ENCODE measurements at regions not wholly inside any gene's neighbourhood (a gene's known extent, or its start where the extent isn't known, plus 50 kb on each side); places are given as distances from the start of the nearest gene placed in this dataset.

GRCh38 chr5:118258223-118258622 lies 730.1 kb downstream of the DTWD2 start:
- DNase-seq (ENCODE audit: low read depth, low spot score): no peak
- RAD21 ChIA-PET (ENCODE audit: unreplicated experiment): no interaction called here
- Histone ChIP-seq H3K9ac (ENCODE audit: control insufficient read depth, insufficient read depth, low read length) (no peak overlapping the region), H3K4me2 (ENCODE audit: control insufficient read depth, insufficient read depth) (no peak overlapping the region), H3K27ac (ENCODE audit: control insufficient read depth, insufficient read depth) (no peak overlapping the region), H3K4me3 (no peak overlapping the region), H3K4me1 (ENCODE audit: control insufficient read depth, insufficient read depth, low read length) (no peaks in the 10 kb centered on the region), H3K79me2 (ENCODE audit: control insufficient read depth, insufficient read depth, low read length) (no peaks in the 10 kb centered on the region), H3K27me3 (replicated peaks in 1 of 2; ENCODE audit: control insufficient read depth in 2 of 2, insufficient read depth in 2 of 2, low read length in 1 of 2) (no peaks in the 10 kb centered on the region), H4K20me1 (ENCODE audit: control insufficient read depth, insufficient read depth) (no peaks in the 10 kb centered on the region), H3K9me3 (replicated peaks; ENCODE audit: control insufficient read depth, insufficient read depth, low read length) (no peaks in the 10 kb centered on the region), H2AFZ (ENCODE audit: control insufficient read depth, low read depth, low read length) (no peak overlapping the region), H3K36me3 (ENCODE audit: control insufficient read depth in 2 of 2, insufficient read depth in 2 of 2, low read length in 1 of 2) (no peaks in the 10 kb centered on the region)
- POLR2A ChIA-PET: no interaction called here
- in situ Hi-C loops (cut with MboI) (no loop called here), intact Hi-C loops (cut with micrococcal nuclease; ENCODE audit: unreplicated experiment) (no loop called here)
- no peak for FAIRE-seq
- ATAC-seq: no peak
- no TSS peak for BruUV-seq (replicated peaks)
- 0% methylated on average over 1 of the region's 1 CpG for WGBS (ENCODE audit: insufficient coverage, insufficient replicate concordance, low lambda C conversion rate, missing lambda C conversion rate)
- SMC1A ChIA-PET (ENCODE audit: uncharacterized antibody, unreplicated experiment): no interaction called here
- TF ChIP-seq NR2F1 (conservative IDR thresholded peaks at IDR 0.05) (no peak), NFXL1 (IDR thresholded peaks at IDR 0.05; ENCODE audit: borderline replicate concordance) (no peak), IRF4 (IDR thresholded peaks at IDR 0.05; ENCODE audit: low read depth, low read length) (no peak), EED (IDR thresholded peaks at IDR 0.05; ENCODE audit: low read depth) (no peak), MTA2 (IDR thresholded peaks at IDR 0.05; ENCODE audit: low read depth) (no peak), SMAD5 (IDR thresholded peaks at IDR 0.05; ENCODE audit: low read depth) (no peak), BACH1 (IDR thresholded peaks at IDR 0.05; ENCODE audit: borderline replicate concordance) (no peak), CHD1 (IDR thresholded peaks at IDR 0.05; ENCODE audit: low read depth, low read length) (no peak)
- CTCF ChIA-PET: no interaction called here

GRCh38 chr5:118257066-118257465 lies 731.3 kb downstream of the DTWD2 start:
- DNase-seq (ENCODE audit: low read depth, low spot score) (no peak), ATAC-seq (no peak), FAIRE-seq (no peak)
- in situ Hi-C loops (cut with MboI) (no loop called here), intact Hi-C loops (cut with micrococcal nuclease; ENCODE audit: unreplicated experiment) (no loop called here)
- H4K20me1 ChIP-seq (ENCODE audit: control insufficient read depth, insufficient read depth): no peaks in the 10 kb centered on the region
- no TSS peak for BruUV-seq (replicated peaks)
- no peak overlapping the region for H3K4me2 ChIP-seq (ENCODE audit: control insufficient read depth, insufficient read depth)
- CTCF ChIA-PET: no interaction called here
- H3K9me3 ChIP-seq (replicated peaks; ENCODE audit: control insufficient read depth, insufficient read depth, low read length): no peaks in the 10 kb centered on the region
- no peaks in the 10 kb centered on the region for H3K79me2 ChIP-seq (ENCODE audit: control insufficient read depth, insufficient read depth, low read length)
- H3K36me3 ChIP-seq (ENCODE audit: control insufficient read depth in 2 of 2, insufficient read depth in 2 of 2, low read length in 1 of 2): no peaks in the 10 kb centered on the region
- RAD21 ChIA-PET (ENCODE audit: unreplicated experiment): no interaction called here
- no peak overlapping the region for H3K27ac ChIP-seq (ENCODE audit: control insufficient read depth, insufficient read depth)
- no peaks in the 10 kb centered on the region for H3K4me1 ChIP-seq (ENCODE audit: control insufficient read depth, insufficient read depth, low read length)
- SMC1A ChIA-PET (ENCODE audit: uncharacterized antibody, unreplicated experiment): no interaction called here
- TF ChIP-seq BHLHE40 (IDR thresholded peaks at IDR 0.05; ENCODE audit: borderline replicate concordance in 1 of 2, low read depth in 2 of 2, low read length in 1 of 2) (no peak), EZH2 (IDR thresholded peaks at IDR 0.05; ENCODE audit: borderline replicate concordance, control insufficient read depth, low read depth, low read length) (no peak), BCL11A (IDR thresholded peaks at IDR 0.05; ENCODE audit: low read depth, low read length) (no peak), FOXM1 (IDR thresholded peaks at IDR 0.05; ENCODE audit: low read depth, low read length) (no peak), SMARCA5 (IDR thresholded peaks at IDR 0.05) (no peak), ZNF207 (IDR thresholded peaks at IDR 0.05; ENCODE audit: borderline replicate concordance) (no peak), BMI1 (IDR thresholded peaks at IDR 0.05; ENCODE audit: borderline replicate concordance) (no peak), PAX8 (IDR thresholded peaks at IDR 0.05) (no peak), POLR2AphosphoS2 (IDR thresholded peaks at IDR 0.05; ENCODE audit: low read depth, low read length) (no peak), CHD2 (IDR thresholded peaks at IDR 0.05; ENCODE audit: borderline replicate concordance, low read depth, low read length) (no peak), IKZF2 (IDR thresholded peaks at IDR 0.05) (no peak), CREM (IDR thresholded peaks at IDR 0.05; ENCODE audit: low read depth) (no peak), CHD4 (IDR thresholded peaks at IDR 0.05) (no peak)
- POLR2A ChIA-PET: no interaction called here
- H3K9ac ChIP-seq (ENCODE audit: control insufficient read depth, insufficient read depth, low read length): no peak overlapping the region
- H3K4me3 ChIP-seq: no peak overlapping the region
- H3K27me3 ChIP-seq (replicated peaks in 1 of 2; ENCODE audit: control insufficient read depth in 2 of 2, insufficient read depth in 2 of 2, low read length in 1 of 2): no peaks in the 10 kb centered on the region
- no peak overlapping the region for H2AFZ ChIP-seq (ENCODE audit: control insufficient read depth, low read depth, low read length)

Measured in GM12878 (cell line).